ENCODE measurements at regions not wholly inside any gene's neighbourhood (a gene's known extent, or its start where the extent isn't known, plus 50 kb on each side); places are given as distances from the start of the nearest gene placed in this dataset.

- no peak for TF ChIP-seq ZNF260 (CRISPR knock-in tag; IDR thresholded peaks at IDR 0.05; ENCODE audit: borderline replicate concordance, low read depth)
- no peak for TF ChIP-seq PBX2 (CRISPR knock-in tag; IDR thresholded peaks at IDR 0.05)
- no peak for TF ChIP-seq RARG (CRISPR knock-in tag; IDR thresholded peaks at IDR 0.05; ENCODE audit: low read depth)
- no peak for TF ChIP-seq MAX (IDR thresholded peaks at IDR 0.05)
These were observed 298.1 kb upstream of the TCF21 start for GRCh38 chr6:133590814-133591213.
